HG02759 (cell line): ENCODE measurements at regions not wholly inside any gene's neighbourhood (a gene's known extent, or its start where the extent isn't known, plus 50 kb on each side); places are given as distances from the start of the nearest gene placed in this dataset.
"Not testable (repeated sequence)": the region's sequence is repeated elsewhere in the genome, so short reads cannot be mapped to it uniquely, and the experiment has no call there.

Source experiments
- ATAC-seq: cut with Tn5 transposase; IDR thresholded peaks from one replicate; pipeline ENCODE4 v1.9.1; 2021; ENCODE audit warnings: mild to moderate bottlenecking, moderate library complexity; ENCODE audit not compliant: unreplicated experiment

DNA sequence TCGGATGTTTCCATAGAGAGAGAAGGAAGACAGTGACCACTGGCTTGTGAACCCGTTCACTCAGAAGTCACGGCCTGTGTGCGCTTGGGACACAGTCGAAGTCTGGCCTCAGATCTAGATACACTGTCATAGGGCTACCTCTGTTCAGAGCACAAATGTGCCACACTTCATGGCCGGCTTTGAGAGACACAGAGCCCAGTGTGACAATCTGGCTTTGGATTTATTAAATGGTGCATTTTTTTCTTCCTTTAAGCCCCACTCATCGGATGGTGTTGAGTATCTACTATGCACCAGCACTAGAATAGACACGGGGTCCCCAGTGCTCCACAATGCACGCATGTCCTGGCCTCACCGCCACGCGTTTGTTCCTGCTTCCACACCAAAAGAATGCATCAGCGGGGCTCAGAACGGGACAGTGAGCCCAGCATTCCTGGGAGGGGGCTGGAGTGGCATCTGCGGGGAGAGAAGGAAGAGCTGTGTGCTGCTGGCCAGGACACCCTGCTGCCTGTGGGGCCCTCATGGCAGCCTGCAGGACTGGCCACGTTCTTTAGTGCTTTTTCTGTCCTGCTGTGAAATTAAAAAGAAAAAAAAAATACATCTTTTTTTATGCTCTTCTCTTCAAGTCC is 738.9 kb upstream of the SALL3 start:
- ATAC-seq = no peak

DNA sequence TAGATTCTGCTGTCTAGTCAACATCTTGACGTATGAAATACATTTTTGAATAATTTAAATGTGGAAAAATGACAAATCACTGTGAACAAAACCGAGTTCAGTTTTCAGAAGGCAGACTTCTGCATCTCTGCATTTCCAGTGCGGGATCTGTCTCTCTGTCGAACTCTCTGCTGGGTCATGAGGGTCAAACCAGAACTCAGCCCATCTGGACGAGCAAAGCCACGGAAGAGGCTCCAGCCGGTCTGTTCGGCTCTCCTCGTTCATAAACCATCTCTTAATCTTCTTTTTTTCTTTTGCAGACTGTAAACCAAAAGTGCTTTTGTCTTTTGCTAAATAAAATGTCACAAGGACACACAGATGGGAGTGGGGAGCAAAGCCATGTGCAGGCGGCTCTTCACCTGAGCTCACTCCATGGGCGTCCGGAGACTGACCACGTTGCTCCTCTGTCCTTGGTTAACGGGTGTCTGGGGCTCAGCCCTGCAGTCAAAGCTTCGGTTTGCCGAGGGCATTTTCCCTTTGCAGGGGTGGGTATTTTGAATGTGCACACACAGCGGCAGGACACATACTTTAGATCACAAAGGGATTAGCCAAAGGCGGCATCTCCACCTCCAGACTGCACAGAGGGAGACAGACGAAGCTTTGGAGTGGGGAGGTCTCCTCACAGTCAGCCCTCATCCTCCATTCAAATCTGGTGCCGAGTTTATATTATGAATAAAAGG is 737.9 kb upstream of the SALL3 start:
- no peak for ATAC-seq

DNA sequence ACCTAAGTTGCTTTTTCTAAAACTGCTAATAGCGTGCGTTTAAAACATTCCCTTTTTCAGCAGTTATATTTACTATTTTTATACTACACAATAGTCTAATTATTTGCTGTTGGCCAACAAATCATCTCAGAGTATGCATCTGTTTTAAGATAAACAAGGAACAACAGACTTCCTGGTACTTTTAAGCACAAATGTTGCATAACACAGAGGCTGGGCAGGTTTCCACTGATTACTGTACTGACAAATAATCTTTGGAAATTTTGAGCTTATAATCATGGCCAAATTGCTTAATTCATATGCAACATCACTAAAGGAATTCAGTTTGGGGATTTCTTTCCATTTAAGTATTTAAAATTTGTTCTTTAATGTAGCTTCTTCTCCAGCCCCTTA is 737.4 kb upstream of the SALL3 start:
- ATAC-seq = no peak

DNA sequence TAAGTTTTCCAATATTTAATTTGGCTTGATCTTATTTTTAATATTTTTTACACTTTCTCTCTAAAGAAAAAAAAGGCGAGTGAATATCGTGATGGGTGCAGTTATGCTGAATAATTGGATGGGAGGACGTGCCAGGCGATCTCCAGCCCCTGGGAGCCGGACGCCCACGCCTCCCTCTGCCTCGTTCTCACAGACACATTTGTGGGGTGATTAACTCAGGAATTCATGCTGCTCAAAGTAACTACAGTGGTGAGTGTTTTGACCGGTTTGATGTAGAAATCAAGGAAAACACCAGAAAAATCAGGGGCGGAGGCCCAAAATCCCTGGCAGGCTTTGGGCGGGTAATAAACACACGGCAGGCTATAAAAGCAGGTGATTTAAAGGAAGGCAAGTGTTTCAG is 736.8 kb upstream of the SALL3 start:
- no peak for ATAC-seq

DNA sequence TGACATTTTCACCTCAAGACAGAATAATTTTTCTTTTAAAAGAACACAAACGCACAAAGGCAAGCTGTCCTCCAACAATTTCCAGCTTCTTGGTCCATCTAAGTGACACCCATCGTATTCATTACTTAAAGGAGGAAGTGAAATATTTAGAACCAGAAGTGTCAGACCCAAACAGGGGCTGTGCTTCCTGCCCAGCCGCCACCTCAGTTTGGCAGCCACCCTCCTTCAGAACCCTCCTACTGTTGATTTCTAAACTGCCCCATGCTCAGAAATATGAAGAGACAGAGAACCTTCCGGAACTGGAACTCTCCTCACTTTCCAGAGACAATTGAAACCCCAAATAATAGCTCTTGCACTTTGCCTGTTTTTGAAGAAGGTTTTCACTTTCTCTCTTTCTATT is 734.8 kb upstream of the SALL3 start:
- ATAC-seq = no peak

DNA sequence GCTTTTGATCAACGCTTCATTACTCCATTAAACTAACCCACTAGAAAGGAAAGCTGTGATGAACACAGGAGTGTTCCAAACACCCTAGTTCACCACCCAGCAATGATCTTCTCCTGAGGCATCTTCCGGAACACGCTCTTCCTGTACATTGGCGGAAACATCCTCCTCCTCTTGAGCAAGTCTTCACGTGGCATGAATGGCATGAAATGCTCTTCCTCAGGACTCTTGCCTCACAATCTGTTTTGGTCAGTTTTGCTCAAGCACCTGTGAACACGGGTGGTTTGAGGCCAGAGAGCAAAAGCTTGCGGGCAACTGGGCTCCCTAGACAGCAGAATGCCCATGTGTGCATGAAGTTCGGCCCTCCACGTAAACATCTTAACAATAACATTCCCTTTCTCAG is 734.2 kb upstream of the SALL3 start:
- ATAC-seq = no peak

DNA sequence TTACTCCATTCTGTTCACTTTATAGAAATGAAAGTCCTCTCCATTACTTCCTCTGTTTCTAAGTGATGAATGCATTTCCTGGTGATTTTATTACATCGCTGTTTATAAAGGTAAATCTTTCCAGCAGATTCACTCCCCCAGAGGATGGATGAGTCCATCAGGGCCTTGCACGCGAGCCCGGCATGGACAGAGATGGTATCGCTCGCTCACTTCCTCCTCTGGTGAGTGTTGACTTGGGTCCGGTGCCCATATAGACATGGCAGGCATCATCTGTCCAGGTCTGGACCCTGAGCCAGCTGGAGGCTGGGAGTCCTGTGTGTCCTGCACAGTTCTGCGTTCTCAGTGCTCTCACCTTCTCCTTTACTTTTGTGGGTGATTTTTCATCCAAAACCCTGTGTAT is 733.6 kb upstream of the SALL3 start:
- no peak for ATAC-seq

DNA sequence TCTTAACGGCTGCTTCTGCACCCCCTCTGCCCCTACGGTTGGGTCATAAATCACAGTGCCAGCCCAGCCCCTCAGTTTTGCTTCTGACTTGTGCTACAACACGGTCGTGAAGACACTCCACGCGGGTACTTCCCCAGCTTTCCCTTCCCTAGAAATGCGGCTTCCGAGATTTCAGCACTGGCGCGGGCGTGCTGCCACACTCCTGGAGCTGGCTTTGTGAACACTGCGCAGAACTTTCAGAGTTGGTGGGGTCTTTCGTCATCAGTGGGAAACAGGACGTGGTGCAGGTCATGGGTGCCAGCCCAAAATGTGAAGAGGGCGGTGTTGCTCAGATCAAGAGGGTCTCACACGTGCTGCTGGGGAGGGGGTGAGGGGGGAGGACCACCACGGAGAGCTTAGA is 733.0 kb upstream of the SALL3 start:
- ATAC-seq = no peak

DNA sequence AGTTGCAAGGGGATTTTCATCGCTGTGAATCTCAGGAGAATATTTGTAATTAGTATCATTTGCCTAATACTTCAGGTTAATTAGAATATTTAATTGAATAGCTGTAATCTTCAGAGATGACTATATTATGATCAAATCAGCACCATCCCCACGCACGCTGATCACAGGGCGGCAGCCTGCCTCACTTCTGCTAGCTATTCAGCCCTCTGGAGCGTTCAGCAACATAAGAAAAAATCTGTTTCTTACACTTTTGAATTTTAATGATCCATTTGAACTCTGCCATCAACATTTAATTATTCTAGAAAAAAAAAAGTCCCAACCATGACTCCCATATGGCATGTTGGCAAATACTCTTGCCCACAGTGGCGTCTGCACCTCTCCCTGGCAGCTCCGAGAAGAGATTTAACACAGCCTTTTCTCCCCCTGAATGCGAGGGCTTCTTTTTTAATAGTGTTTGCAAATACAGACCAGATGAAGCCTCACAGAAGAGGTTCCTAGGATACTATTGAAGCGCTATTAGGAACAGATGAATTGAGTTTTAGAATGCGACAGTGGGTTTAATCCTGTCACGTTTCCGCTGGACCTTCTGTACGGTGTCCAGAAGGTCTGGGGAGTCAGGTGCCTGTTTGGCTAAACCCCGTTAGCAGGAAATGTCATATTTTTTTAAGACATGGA is 731.9 kb upstream of the SALL3 start:
- no peak for ATAC-seq

DNA sequence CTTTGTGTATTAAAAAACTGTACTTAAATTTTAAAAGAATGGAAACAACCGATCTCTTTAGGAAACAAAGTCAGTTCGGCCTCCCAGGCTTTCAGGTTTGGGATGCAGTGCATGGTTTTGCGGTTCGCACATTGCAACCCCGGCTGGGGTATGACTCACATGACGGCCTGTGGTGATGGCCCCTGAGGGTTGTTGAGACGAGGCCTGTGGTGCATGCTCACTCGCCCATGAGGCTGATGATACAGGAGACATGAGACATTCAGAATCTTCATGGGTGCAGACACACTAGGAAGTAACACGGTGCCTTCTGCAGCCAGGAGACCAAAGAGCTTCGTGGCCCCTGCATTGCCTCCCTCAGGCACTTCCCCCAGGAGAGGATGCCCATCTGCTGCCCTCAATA is 724.6 kb upstream of the SALL3 start:
- no peak for ATAC-seq

DNA sequence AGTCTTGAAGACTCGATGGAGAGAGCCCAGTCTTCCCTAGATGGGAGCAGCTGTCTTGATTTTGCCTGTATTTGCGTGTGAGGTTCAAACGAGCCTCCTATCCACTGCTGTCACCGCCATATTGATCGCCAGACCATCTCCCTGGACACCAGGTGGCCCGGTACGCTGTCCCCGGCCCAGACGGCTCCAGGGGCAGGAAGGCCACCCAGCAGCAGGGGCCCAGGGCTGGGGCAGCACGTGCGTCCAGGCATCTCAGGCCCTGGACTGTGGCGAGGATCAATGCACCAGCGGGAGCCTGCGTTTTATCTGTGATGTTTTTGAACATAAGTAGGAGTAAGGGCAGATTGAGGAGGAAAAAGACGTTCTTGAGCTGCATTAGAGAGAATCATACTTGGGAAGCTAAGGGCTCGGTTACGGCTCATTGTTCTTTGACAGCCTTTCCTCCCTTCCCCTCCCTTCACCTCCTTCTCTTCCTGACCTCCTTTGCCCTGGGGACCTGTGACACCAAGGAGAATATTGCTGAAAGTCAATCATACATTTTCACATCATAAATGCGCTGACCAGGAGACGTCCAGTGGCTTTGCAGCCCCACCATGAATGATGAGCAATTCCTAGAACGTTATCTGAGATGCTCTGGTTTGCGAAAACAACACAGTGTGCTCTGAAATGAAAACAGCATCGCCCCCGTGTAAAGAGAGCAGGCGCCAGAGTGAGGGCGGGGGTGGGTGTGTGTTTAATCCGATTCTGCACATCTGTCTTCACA is 711.2 kb upstream of the SALL3 start:
- ATAC-seq = no peak

DNA sequence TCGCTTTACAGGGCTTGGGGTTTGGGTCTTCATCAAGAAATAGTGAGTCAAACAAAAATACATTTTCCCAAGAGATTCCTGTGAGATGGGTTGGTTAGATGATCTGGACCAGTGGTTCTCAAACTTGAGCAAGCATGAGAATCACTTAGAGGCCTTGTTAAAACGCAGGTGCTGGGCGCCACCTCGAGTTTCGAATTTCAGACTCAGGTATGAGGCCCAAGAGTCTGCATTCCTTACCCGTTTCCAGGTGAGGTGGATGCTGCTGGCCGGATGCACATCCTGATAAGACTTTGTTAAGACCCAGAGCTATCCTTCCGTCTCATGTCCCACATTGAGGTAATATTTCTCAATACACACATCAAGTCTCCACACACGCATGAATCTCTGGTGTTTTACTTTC is 707.8 kb upstream of the SALL3 start:
- no peak for ATAC-seq

DNA sequence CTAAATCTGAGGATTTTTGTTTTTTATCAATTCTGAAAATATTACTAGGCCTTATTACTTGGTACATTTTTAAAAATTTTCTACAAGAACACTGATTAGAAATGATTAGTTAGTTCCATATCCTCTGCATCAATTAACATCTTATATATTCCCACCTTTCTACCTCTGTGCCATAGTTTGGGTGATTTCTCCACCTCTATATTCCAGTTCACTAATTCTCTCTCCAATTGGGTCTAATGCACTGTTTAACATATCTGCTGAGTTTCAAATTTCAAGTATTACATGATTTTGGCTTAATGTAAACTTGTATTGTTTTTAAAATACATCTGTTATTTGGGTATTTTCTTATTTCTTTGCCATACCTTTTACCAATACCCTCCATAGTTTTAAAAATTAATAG is 705.7 kb upstream of the SALL3 start:
- no peak for ATAC-seq

DNA sequence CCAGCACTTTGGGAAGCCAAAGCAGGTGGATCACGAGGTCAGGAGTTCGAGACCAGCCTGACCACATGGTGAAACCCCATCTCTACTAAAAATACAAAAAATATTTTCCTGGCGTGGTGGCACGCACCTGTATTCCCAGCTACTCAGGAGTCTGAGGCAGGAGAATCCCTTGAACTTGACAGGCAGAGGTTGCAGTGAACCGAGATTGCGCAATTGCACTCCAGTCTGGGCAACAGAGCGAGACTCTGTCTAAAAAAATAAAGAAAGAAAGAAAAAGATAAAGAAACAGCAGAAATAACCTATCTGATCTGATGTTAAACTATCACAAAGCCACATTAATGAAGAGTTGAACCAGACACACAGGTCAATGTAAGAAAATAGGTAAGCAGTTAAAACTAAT is 696.2 kb upstream of the SALL3 start:
- ATAC-seq = not testable (repeated sequence)

DNA sequence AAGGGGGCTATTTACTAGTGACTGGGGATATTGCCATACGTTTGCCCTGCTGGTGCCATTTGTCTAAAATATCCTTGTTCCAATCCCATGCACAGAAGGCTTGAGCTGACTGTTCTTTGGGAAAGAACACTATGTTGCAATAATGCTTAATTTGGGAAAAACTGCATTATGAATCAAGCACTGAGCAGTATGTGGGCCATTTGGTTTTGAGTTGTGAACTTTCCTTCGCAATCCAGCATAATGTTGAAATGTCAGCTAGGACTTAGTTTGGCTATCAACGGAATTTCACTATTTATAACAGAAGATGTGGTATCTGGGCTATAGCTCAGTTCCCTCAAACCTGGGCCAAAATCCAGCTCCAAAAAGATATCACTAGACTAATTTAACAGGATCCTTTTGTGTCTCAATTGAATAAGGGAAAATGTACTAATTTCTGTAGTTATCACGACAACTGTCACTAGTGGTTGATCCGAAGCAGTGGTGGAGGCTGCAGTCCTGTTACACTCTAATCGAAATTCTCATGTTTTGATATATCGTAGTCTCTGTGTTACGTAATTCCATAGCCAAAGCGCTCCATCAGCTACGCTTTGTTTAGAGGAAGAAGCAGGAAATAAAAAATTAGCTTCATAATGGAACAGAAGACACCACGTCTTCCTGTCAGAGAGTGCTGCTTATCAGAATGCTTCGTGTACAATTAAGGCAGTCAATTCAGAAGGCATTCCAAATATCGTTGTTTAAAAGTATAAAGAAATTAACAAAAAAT is 686.8 kb upstream of the SALL3 start:
- no peak for ATAC-seq

DNA sequence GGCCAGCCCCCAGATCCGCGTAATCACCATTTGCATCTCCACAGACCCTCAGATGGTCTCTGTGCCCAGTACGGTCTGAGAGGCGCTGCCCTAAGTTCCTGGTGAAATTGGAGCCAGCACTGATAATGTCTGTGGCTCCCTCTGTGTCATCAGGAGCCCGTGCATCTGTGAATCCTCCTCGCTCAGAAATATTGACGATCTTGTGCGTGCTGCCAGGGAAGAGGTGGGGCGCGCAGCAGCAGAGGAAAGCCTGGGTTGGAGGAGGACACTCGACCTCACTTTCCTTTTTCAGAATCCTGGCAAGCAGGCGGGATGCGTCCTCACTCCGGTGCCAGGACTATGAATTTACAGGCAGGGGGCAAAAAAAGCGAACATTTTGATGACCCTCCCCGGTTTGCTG is 686.1 kb upstream of the SALL3 start:
- ATAC-seq = no peak

DNA sequence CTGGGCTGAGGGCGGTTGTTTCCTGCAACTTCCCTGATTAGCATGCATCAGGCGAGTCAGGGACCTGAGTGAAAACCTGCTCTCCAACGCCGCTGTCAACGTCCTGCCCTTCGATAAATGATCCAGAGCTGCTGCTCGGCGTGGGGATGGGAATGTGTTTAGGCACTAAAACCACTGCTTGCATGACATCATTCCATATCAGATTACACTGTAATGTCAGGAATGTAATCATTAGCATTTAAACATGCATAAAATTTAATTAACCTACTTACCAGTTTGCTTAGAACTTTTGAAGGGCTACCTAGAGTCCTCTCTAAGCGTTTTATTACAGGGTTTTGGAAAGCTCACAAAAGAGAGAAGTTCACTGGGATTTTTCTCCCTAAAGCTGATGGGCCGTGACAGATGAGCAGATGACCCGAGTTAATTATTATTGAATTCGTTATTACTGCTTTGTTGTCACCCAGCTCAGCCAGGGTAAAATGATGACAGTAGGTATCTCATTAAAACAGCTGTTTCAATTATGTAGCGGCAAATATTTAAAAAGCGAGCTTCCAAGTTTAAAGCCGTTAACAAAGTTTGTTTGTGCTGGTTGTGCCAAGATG is 685.6 kb upstream of the SALL3 start:
- ATAC-seq = no peak

DNA sequence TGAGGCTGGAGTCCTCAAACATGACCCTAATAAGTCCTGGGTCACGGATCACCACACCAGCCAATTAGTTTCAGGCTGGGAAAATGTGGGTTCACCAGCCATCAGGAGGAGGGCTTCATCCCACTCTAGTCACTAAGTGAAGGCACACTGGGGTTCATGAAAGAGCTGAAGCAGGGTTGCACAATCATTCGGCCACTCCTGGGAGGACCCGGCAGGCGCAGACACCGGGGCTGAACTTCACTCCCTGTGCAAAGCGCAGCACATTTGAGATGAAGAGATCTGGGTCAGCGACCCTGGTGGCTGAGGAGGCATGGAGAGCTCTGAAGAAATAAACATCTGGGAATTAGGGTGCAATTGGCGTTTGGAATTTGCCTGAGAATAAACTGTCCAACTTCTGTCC is 684.4 kb upstream of the SALL3 start:
- no peak for ATAC-seq

DNA sequence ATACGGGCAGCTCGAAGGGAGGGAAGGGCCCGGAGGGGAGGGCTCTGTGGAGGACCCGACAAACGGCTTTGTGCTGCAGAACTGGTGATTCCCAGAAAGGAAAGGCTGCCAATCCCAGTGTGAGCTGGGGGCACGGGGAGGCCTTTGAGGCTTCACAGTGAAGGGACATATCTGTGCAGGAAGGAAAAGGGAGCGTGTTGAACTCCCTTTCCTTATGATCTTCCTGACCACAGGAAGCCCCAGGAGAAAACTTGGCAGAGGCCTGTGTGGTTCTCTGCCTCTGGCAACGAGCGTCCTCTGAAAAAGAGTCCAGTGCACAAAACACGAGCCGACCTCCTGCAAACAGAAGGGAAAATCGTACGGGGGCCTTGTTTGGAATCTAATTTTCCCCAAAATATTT is 683.5 kb upstream of the SALL3 start:
- ATAC-seq = no peak

DNA sequence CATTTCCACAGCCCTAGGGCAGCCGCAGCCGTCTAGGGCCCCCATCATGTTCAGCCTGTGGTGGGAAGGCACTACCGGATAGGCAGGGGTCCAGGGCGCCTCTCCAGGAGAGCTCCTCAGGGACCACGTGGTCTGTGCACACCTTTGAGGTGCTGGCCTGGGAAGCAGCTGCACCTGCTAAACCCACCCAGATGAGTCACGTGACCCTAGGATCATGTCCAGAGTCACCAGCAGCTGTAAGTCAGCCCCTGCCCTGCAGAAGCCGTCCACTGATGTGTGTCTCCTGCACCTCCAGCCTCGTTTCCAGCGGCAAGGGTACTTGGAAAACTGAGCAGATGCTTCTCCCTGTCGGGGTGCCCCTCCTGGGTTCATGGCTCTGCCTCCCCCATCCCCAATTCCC is 682.6 kb upstream of the SALL3 start:
- ATAC-seq = no peak
